SU-DHL-6 (cell line): ENCODE measurements at regions not wholly inside any gene's neighbourhood (a gene's known extent, or its start where the extent isn't known, plus 50 kb on each side); places are given as distances from the start of the nearest gene placed in this dataset.

Experiments used
- H2AFZ ChIP-seq: fragments of 200-600 bp; sonication (generic); 2 replicates; pipeline ENCODE4 v1.6.1; 2014; ENCODE audit warnings: low read depth, mild to moderate bottlenecking, moderate library complexity, mixed read lengths, antibody characterized with exemption, low read length; ENCODE audit not compliant: severe bottlenecking
- H3F3A ChIP-seq: fragments of 200-600 bp; shearing (Covaris generic); 2 replicates; pipeline ENCODE4 v1.6.0; 2016; ENCODE audit warnings: antibody characterized with exemption, mild to moderate bottlenecking; ENCODE audit not compliant: insufficient read depth
- H3K27ac ChIP-seq: fragments of 200-600 bp; sonication (generic); 2 replicates; pipeline ENCODE4 v1.5.1; 2016; ENCODE audit warnings: low read depth, mild to moderate bottlenecking, low read length, moderate library complexity, mixed read lengths
- H3K27me3 ChIP-seq: fragments of 200-600 bp; sonication (generic), shearing (Covaris generic); 2 replicates; pipeline ENCODE4 v1.6.0; 2014; ENCODE audit warnings: mild to moderate bottlenecking, low read length
- H3K36me3 ChIP-seq: fragments of 200-600 bp; sonication (generic); 2 replicates; pipeline ENCODE4 v1.6.1; 2014; ENCODE audit warnings: mild to moderate bottlenecking, low read length, mixed read lengths
- H3K4me2 ChIP-seq: fragments of 300-600, 200-600 bp; shearing (Covaris generic), sonication (generic); 2 replicates; pipeline ENCODE4 v1.6.0; 2014; ENCODE audit warnings: low read length, low read depth, mild to moderate bottlenecking; ENCODE audit not compliant: poor library complexity, severe bottlenecking
- H3K4me3 ChIP-seq: fragments of 200-600 bp; sonication (generic); 2 replicates; pipeline ENCODE4 v1.5.1; 2014; ENCODE audit warnings: antibody characterized with exemption, low read length, mild to moderate bottlenecking, mixed read lengths; ENCODE audit not compliant: insufficient read depth, poor library complexity, severe bottlenecking
- H3K79me2 ChIP-seq: fragments of 200-600 bp; sonication (generic); 2 replicates; pipeline ENCODE4 v1.6.1; 2014; ENCODE audit warnings: mild to moderate bottlenecking, low read length, moderate library complexity; ENCODE audit not compliant: insufficient read depth
- H3K9ac ChIP-seq: fragments of 200-600 bp; sonication (generic); 2 replicates; pipeline ENCODE4 v1.7.0; 2014; ENCODE audit warnings: mild to moderate bottlenecking, low read length
- H3K9me2 ChIP-seq: fragments of 200-600 bp; sonication (generic); replicated peaks from 2 replicates; pipeline ENCODE4 v1.6.1; 2014; ENCODE audit warnings: low read length; ENCODE audit not compliant: insufficient read depth
- H3K9me3 ChIP-seq: fragments of 200-600 bp; sonication (generic); 2 replicates; pipeline ENCODE4 v1.6.1; 2014; ENCODE audit warnings: low read length, mixed read lengths; ENCODE audit not compliant: insufficient read depth
- H4K20me1 ChIP-seq: fragments of 200-600 bp; sonication (generic); 2 replicates; pipeline ENCODE4 v1.6.1; 2014; ENCODE audit warnings: low read depth, mild to moderate bottlenecking, antibody characterized with exemption, low read length, moderate library complexity, mixed read lengths
- EZH2phosphoT487 ChIP-seq: fragments of 200-600 bp; sonication (generic), shearing (Covaris generic); conservative IDR thresholded peaks from 2 replicates; pipeline ENCODE4 v1.6.1; 2018; ENCODE audit warnings: mild to moderate bottlenecking, antibody characterized with exemption, low read length, moderate library complexity, mixed read lengths
- TF ChIP-seq, protein P1 (sequence below): fragments of 200-600 bp; sonication (generic); IDR thresholded peaks from one replicate; pipeline ENCODE4 v1.5.1; 2017; ENCODE audit warnings: antibody characterized with exemption, mild to moderate bottlenecking, low read length, moderate library complexity; ENCODE audit not compliant: insufficient read depth, poor library complexity, severe bottlenecking

- Histone ChIP-seq H3K27ac (no peak overlapping the region), H3F3A (no peaks in the 10 kb centered on the region), H3K4me2 (no peak overlapping the region), H3K79me2 (no peaks in the 10 kb centered on the region), H3K4me3 (no peak overlapping the region), H3K36me3 (no peaks in the 10 kb centered on the region), H4K20me1 (no peaks in the 10 kb centered on the region), H2AFZ (no peak overlapping the region), H3K9ac (no peak overlapping the region), H3K27me3 (no peaks in the 10 kb centered on the region), H3K9me3 (no peaks in the 10 kb centered on the region), H3K9me2 (no peaks in the 10 kb centered on the region)
- no peak for TF ChIP-seq EZH2phosphoT487
- TF ChIP-seq, protein P1, sequence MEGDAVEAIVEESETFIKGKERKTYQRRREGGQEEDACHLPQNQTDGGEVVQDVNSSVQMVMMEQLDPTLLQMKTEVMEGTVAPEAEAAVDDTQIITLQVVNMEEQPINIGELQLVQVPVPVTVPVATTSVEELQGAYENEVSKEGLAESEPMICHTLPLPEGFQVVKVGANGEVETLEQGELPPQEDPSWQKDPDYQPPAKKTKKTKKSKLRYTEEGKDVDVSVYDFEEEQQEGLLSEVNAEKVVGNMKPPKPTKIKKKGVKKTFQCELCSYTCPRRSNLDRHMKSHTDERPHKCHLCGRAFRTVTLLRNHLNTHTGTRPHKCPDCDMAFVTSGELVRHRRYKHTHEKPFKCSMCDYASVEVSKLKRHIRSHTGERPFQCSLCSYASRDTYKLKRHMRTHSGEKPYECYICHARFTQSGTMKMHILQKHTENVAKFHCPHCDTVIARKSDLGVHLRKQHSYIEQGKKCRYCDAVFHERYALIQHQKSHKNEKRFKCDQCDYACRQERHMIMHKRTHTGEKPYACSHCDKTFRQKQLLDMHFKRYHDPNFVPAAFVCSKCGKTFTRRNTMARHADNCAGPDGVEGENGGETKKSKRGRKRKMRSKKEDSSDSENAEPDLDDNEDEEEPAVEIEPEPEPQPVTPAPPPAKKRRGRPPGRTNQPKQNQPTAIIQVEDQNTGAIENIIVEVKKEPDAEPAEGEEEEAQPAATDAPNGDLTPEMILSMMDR, result no peak
Observed at GRCh38 chr1:234836776-234837357, 226.9 kb upstream of the IRF2BP2 start.

- no peak for TF ChIP-seq EZH2phosphoT487
- TF ChIP-seq, protein P1, result no peak
Observed at GRCh38 chr1:234836045-234836681, 226.2 kb upstream of the IRF2BP2 start.

DNA sequence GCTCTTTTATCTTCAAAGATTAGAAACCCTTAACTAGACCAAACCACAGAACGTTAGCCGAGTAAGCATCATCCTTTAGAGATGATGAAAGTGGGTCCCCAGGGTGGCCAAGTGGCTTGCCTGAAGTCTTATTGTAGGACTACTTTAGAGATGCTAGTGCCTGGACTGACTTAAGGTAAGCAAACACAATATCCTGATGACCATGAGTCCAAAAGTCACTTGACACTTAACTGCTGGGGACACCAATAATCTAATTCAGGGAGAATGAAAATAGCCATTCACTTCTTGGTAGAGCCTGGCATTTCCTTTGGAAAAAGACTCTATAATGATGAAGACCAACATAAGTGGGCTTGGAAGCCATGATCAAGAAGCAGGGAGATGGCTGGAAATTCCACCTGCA lies 225.3 kb upstream of the IRF2BP2 start:
- Histone ChIP-seq H3K27me3 (no peaks in the 10 kb centered on the region), H3K4me2 (no peak overlapping the region), H2AFZ (no peak overlapping the region), H3K4me3 (no peak overlapping the region), H3K79me2 (no peaks in the 10 kb centered on the region), H3F3A (no peaks in the 10 kb centered on the region), H3K36me3 (no peaks in the 10 kb centered on the region), H4K20me1 (no peaks in the 10 kb centered on the region), H3K9me3 (no peaks in the 10 kb centered on the region), H3K9ac (no peak overlapping the region), H3K27ac (no peak overlapping the region), H3K9me2 (no peaks in the 10 kb centered on the region)
- no peak for TF ChIP-seq EZH2phosphoT487
- TF ChIP-seq, protein P1, result no peak

More at GRCh38 chr1:234836045-234836681, 226.2 kb upstream of the IRF2BP2 start:
- H3K27me3 ChIP-seq, result no peaks in the 10 kb centered on the region
- no peaks in the 10 kb centered on the region for H4K20me1 ChIP-seq
- H3K4me3 ChIP-seq, result no peak overlapping the region
- H3K79me2 ChIP-seq, result no peaks in the 10 kb centered on the region
- H3K36me3 ChIP-seq, result no peaks in the 10 kb centered on the region
- H2AFZ ChIP-seq, result no peak overlapping the region
- H3K9me3 ChIP-seq, result no peaks in the 10 kb centered on the region
- H3K27ac ChIP-seq, result no peak overlapping the region
- H3F3A ChIP-seq, result no peaks in the 10 kb centered on the region
- H3K4me2 ChIP-seq, result no peak overlapping the region
- no peak overlapping the region for H3K9ac ChIP-seq
- H3K9me2 ChIP-seq, result no peaks in the 10 kb centered on the region
